IMR-90 (cell line): ENCODE measurements at regions not wholly inside any gene's neighbourhood (a gene's known extent, or its start where the extent isn't known, plus 50 kb on each side); places are given as distances from the start of the nearest gene placed in this dataset.
"Not testable (repeated sequence)": the region's sequence is repeated elsewhere in the genome, so short reads cannot be mapped to it uniquely, and the experiment has no call there.

Source experiments
- ATAC-seq: fragments of 200-7000 bp; cut with Tn5 transposase; 2 replicates; pipeline ENCODE4 v1.9.1; 2020; ENCODE audit warnings: low read depth, mild to moderate bottlenecking, moderate library complexity
- BruUV-seq: library from RNA; stranded (reverse); fragments of 400-500 nt; replicated peaks from 2 replicates; lab custom pipeline; 2021; lab: Mats Ljungman, UMichigan
- CTCF ChIA-PET: fragments of 300-600 bp; formaldehyde crosslinking; extraction: SDS; loops from one replicate; lab custom pipeline; 2021; ENCODE audit warnings: antibody characterized with exemption; lab: Yijun Ruan, JAX
- POLR2A ChIA-PET: fragments of 300-600 bp; sonication (Branson Sonifier 250); formaldehyde crosslinking; loops from one replicate; lab custom pipeline; 2022; ENCODE audit warnings: antibody characterized with exemption; ENCODE audit not compliant: unreplicated experiment; lab: Charles Lee
- DNase-seq: peaks from one replicate; pipeline ENCODE4 v3.0.0; 2013
- H2AFZ ChIP-seq: replicated peaks from 2 replicates; pipeline ENCODE3; 2013; ENCODE audit warnings: low read length, mild to moderate bottlenecking; ENCODE audit not compliant: poor library complexity
- H2AK5ac ChIP-seq: 2 replicates; pipeline ENCODE4 v1.6.1; 2013; ENCODE audit warnings: low read depth, low read length, inconsistent platforms
- H2AK9ac ChIP-seq: replicated peaks from 2 replicates; pipeline ENCODE3; 2013; ENCODE audit warnings: mild to moderate bottlenecking, low read depth, low read length, moderate library complexity; ENCODE audit not compliant: poor library complexity
- H2BK120ac ChIP-seq: 2 replicates; pipeline ENCODE4 v1.6.1; 2013; ENCODE audit warnings: low read depth, low read length, inconsistent platforms
- H2BK15ac ChIP-seq: 3 replicates; pipeline ENCODE4 v1.6.1; 2013; ENCODE audit warnings: low read depth, low read length, inconsistent platforms
- H2BK20ac ChIP-seq: 2 replicates; pipeline ENCODE4 v1.6.1; 2013; ENCODE audit warnings: low read depth, mild to moderate bottlenecking, inconsistent platforms, low read length, moderate library complexity
- H2BK5ac ChIP-seq: 2 replicates; pipeline ENCODE4 v1.6.1; 2013; ENCODE audit warnings: mild to moderate bottlenecking, low read depth, low read length, inconsistent platforms; ENCODE audit not compliant: poor library complexity, severe bottlenecking
- H3K14ac ChIP-seq: replicated peaks from 2 replicates; pipeline ENCODE4 v1.6.1; 2013; ENCODE audit warnings: low read depth, low read length, inconsistent platforms
- H3K18ac ChIP-seq: 2 replicates; pipeline ENCODE4 v1.6.1; 2013; ENCODE audit warnings: low read depth, low read length, control low read depth
- H3K23ac ChIP-seq: 2 replicates; pipeline ENCODE4 v1.6.1; 2013; ENCODE audit warnings: low read depth, low read length, inconsistent platforms
- H3K27ac ChIP-seq: 2 replicates; pipeline ENCODE4 v1.5.1; 2013; ENCODE audit warnings: mild to moderate bottlenecking, control low read depth, low read length; ENCODE audit not compliant: insufficient read depth
- H3K27me3 ChIP-seq: 2 replicates; pipeline ENCODE4 v1.6.1; 2013; ENCODE audit warnings: low read length; ENCODE audit not compliant: control insufficient read depth, insufficient read depth
- H3K36me3 ChIP-seq: 2 replicates; pipeline ENCODE4 v1.6.1; 2013; ENCODE audit warnings: low read length, mixed read lengths; ENCODE audit not compliant: control insufficient read depth, insufficient read depth
- H3K4ac ChIP-seq: 2 replicates; pipeline ENCODE4 v1.6.1; 2013; ENCODE audit warnings: low read depth, low read length, inconsistent platforms
- H3K4me1 ChIP-seq: 2 replicates; pipeline ENCODE4 v1.6.1; 2013; ENCODE audit warnings: low read length, mixed read lengths; ENCODE audit not compliant: control insufficient read depth, insufficient read depth
- H3K4me2 ChIP-seq: 2 replicates; pipeline ENCODE4 v1.6.1; 2013; ENCODE audit warnings: low read depth, mild to moderate bottlenecking, control low read depth, low read length, moderate library complexity
- H3K4me3 ChIP-seq: 2 replicates; pipeline ENCODE4 v1.5.1; 2013; ENCODE audit warnings: low read depth, mild to moderate bottlenecking, control low read depth, low read length, moderate library complexity; ENCODE audit not compliant: insufficient read depth
- H3K56ac ChIP-seq: 2 replicates; pipeline ENCODE4 v1.6.1; 2013; ENCODE audit warnings: low read length, inconsistent platforms; ENCODE audit not compliant: insufficient read depth; ENCODE audit errors: extremely low read depth
- H3K79me1 ChIP-seq, 2 experiments: 2 replicates each; pipeline ENCODE4 v1.6.1; 2013; ENCODE audit warnings: low read length in 2 of 2, inconsistent platforms in 1 of 2, low read depth in 1 of 2
- H3K9ac ChIP-seq: 2 replicates; pipeline ENCODE4 v1.6.1; 2013; ENCODE audit warnings: low read depth, low read length, control low read depth
- H3K9me1 ChIP-seq: 2 replicates; pipeline ENCODE4 v1.6.1; 2013; ENCODE audit warnings: low read length, inconsistent platforms; ENCODE audit not compliant: insufficient read depth
- H3K9me3 ChIP-seq: 2 replicates; pipeline ENCODE4 v1.6.1; 2013; ENCODE audit warnings: low read length; ENCODE audit not compliant: control insufficient read depth, insufficient read depth
- H4K20me1 ChIP-seq: 2 replicates; pipeline ENCODE4 v1.6.1; 2013; ENCODE audit warnings: low read length, inconsistent platforms; ENCODE audit not compliant: insufficient read depth
- H4K5ac ChIP-seq: 2 replicates; pipeline ENCODE4 v1.6.1; 2013; ENCODE audit warnings: mild to moderate bottlenecking, low read depth, low read length, control low read depth
- H4K8ac ChIP-seq, 2 experiments: 2 replicates each; pipeline ENCODE4 v1.6.1; 2013; ENCODE audit warnings: low read depth in 2 of 2, low read length in 2 of 2, control low read depth in 1 of 2, inconsistent platforms in 1 of 2
- H4K91ac ChIP-seq: 2 replicates; pipeline ENCODE4 v1.6.1; 2013; ENCODE audit warnings: low read depth, low read length, inconsistent platforms; ENCODE audit not compliant: insufficient read depth
- WGBS, 2 experiments: methylation state at CpG; one replicate each; pipeline versions ENCODE4 v1.1.5 to v1.1.7; 2013; ENCODE audit warnings: missing lambda C conversion rate in 2 of 2; ENCODE audit not compliant: insufficient read length in 1 of 2; ENCODE audit errors: extremely low coverage in 2 of 2; 5-methylcytosine and 5-hydroxymethylcytosine counted together
- dilution Hi-C: fragments of 300-500 bp; cut with HindIII; formaldehyde crosslinking; loops from one replicate; pipeline ENCODE4 v1.14.3; 2018; ENCODE audit warnings: low sequenced_read_pairs; ENCODE audit not compliant: unreplicated experiment
- in situ Hi-C: fragments of 300-500 bp; cut with MboI; formaldehyde crosslinking; loops from 3 replicates; pipeline ENCODE4 v1.14.3; 2019; ENCODE audit warnings: low sequenced_read_pairs, inconsistent platforms, mixed read lengths
- intact Hi-C: fragments of 100-400 bp; cut with micrococcal nuclease; formaldehyde crosslinking; loops from 2 replicates; pipeline ENCODE4 v1.10.0; 2022

DNA sequence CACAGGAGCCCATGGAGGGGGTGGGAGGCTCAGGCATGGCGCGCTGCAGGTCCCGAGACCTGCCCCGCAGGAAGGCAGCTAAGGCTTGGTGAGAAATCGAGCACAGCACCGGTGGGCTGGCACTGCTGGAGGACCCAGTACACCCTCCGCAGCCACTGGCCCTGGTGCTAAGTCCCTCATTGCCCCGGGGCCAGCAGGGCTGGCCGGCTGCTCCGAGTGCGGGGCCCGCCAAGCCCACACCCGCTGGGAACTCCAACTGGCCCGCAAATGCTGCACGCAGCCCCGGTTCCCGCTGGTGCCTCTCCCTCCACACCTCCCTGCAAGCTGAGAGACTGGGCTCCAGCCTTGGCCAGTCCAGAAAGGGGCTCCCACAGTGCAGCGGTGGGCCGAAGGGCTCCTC is 349.8 kb downstream of the POM121L12 start:
- H3K4ac ChIP-seq, H3K14ac ChIP-seq, H2AK9ac ChIP-seq, H4K91ac ChIP-seq, ATAC-seq, dilution Hi-C loops, POLR2A ChIA-PET, H3K27me3 ChIP-seq, H4K20me1 ChIP-seq, H3K4me1 ChIP-seq, H3K18ac ChIP-seq, H3K23ac ChIP-seq, H2BK120ac ChIP-seq, H3K36me3 ChIP-seq, H2AK5ac ChIP-seq, in situ Hi-C loops, DNase-seq, H3K79me1 ChIP-seq, H2BK15ac ChIP-seq, BruUV-seq, H4K5ac ChIP-seq, H2BK20ac ChIP-seq, H3K56ac ChIP-seq, H3K9me1 ChIP-seq, H2AFZ ChIP-seq, H4K8ac ChIP-seq, intact Hi-C loops, H3K27ac ChIP-seq, H2BK5ac ChIP-seq, H3K4me2 ChIP-seq, H3K4me3 ChIP-seq, H3K9ac ChIP-seq, CTCF ChIA-PET: not testable (repeated sequence)
- H3K9me3 ChIP-seq = peaks cover 22% of the 10 kb centered on the region
- WGBS, 2 experiments = 60% methylated on average over 2 of the region's 19 CpGs; no CpG with 5 or more reads in 1 of the 2 experiments
